AG09319 (cell line): ENCODE measurements at regions not wholly inside any gene's neighbourhood (a gene's known extent, or its start where the extent isn't known, plus 50 kb on each side); places are given as distances from the start of the nearest gene placed in this dataset.

ENCODE experiments used
- DNase-seq: peaks from one replicate; pipeline ENCODE4 v3.0.0-alpha.2; 2010; ENCODE audit warnings: low read depth; ENCODE audit errors: extremely low read depth
- CTCF ChIP-seq: IDR thresholded peaks from 2 replicates; pipeline ENCODE4 v1.5.1; 2011; ENCODE audit warnings: low read depth, mild to moderate bottlenecking, inconsistent platforms, low read length, moderate library complexity

- no peak for TF ChIP-seq CTCF
Measured at GRCh38 chr4:130185123-130185522, 1089.2 kb downstream of the C4orf33 start.

GRCh38 chr4:130186931-130187330 lies 1091.0 kb downstream of the C4orf33 start:
- DNase-seq, result no peak
- TF ChIP-seq CTCF, result no peak

More at GRCh38 chr4:130185123-130185522, 1089.2 kb downstream of the C4orf33 start:
- no peak for DNase-seq

- TF ChIP-seq CTCF, result no peak
- no peak for DNase-seq
Measured at GRCh38 chr4:130187587-130187986, 1091.6 kb downstream of the C4orf33 start.

- no peak for TF ChIP-seq CTCF
Measured at GRCh38 chr4:130192787-130193186, 1096.8 kb downstream of the C4orf33 start.

GRCh38 chr4:130197946-130198345 lies 1102.0 kb downstream of the C4orf33 start:
- TF ChIP-seq CTCF, result no peak
- DNase-seq, result no peak

More at GRCh38 chr4:130192787-130193186, 1096.8 kb downstream of the C4orf33 start:
- no peak for DNase-seq

- no peak for TF ChIP-seq CTCF
- no peak for DNase-seq
Measured at GRCh38 chr4:130203571-130203970, 1107.6 kb downstream of the C4orf33 start.

- TF ChIP-seq CTCF, result no peak
- DNase-seq, result peak; percentile 14
Measured at GRCh38 chr4:130210864-130211263, 1114.9 kb downstream of the C4orf33 start.
